Fibroblast of lung (primary cell): ENCODE measurements at regions not wholly inside any gene's neighbourhood (a gene's known extent, or its start where the extent isn't known, plus 50 kb on each side); places are given as distances from the start of the nearest gene placed in this dataset.

ENCODE experiments used
- DNase-seq, 2 donors: peaks; one replicate each; pipeline versions ENCODE4 v3.0.0 to v3.0.0-alpha.2; 2010; ENCODE audit warnings: low read depth in 2 of 2
- H2AFZ ChIP-seq: 2 replicates; pipeline ENCODE4 v1.5.1; 2012; ENCODE audit warnings: low read length, control low read depth, inconsistent platforms
- H3K27ac ChIP-seq: 2 replicates; pipeline ENCODE4 v1.5.1; 2011; ENCODE audit warnings: low read length, control low read depth; ENCODE audit not compliant: insufficient read depth
- H3K27me3 ChIP-seq: 2 replicates; pipeline ENCODE4 v1.5.1; 2011; ENCODE audit warnings: mild to moderate bottlenecking, low read length; ENCODE audit not compliant: control insufficient read depth, insufficient read depth
- H3K36me3 ChIP-seq: 2 replicates; pipeline ENCODE4 v1.5.1; 2011; ENCODE audit warnings: low read length; ENCODE audit not compliant: control insufficient read depth, insufficient read depth
- H3K4me1 ChIP-seq: 2 replicates; pipeline ENCODE4 v1.5.1; 2011; ENCODE audit warnings: low read length; ENCODE audit not compliant: control insufficient read depth, insufficient read depth; ENCODE audit errors: extremely low read depth
- H3K4me2 ChIP-seq: 2 replicates; pipeline ENCODE4 v1.5.1; 2011; ENCODE audit warnings: low read length, control low read depth; ENCODE audit not compliant: insufficient read depth; ENCODE audit errors: extremely low read depth
- H3K4me3 ChIP-seq, 4 experiments: fragments of 200-600 bp in 1 of 4; sonication (generic) in 1 of 4; replicated peaks in 1 of 4; 2 replicates each; pipeline ENCODE4 v1.5.1; 2011 to 2016; ENCODE audit warnings: low read length in 4 of 4, low read depth in 3 of 4, mild to moderate bottlenecking in 3 of 4, control low read depth in 2 of 4, inconsistent platforms in 1 of 4, mixed read lengths in 1 of 4; ENCODE audit not compliant: insufficient read depth in 1 of 4; ENCODE audit errors: control extremely low read depth in 1 of 4
- H3K79me2 ChIP-seq: 2 replicates; pipeline ENCODE4 v1.5.1; 2012; ENCODE audit warnings: mild to moderate bottlenecking, low read length, inconsistent platforms; ENCODE audit not compliant: control insufficient read depth, insufficient read depth
- H3K9ac ChIP-seq: 2 replicates; pipeline ENCODE4 v1.5.1; 2011; ENCODE audit warnings: mild to moderate bottlenecking, low read length, control low read depth; ENCODE audit not compliant: insufficient read depth
- H3K9me3 ChIP-seq: 2 replicates; pipeline ENCODE4 v1.5.1; 2012; ENCODE audit warnings: low read depth, low read length; ENCODE audit not compliant: control insufficient read depth, insufficient read depth
- H4K20me1 ChIP-seq: 2 replicates; pipeline ENCODE4 v1.5.1; 2011; ENCODE audit warnings: low read length; ENCODE audit not compliant: control insufficient read depth, insufficient read depth; ENCODE audit errors: extremely low read depth
- EZH2 ChIP-seq: IDR thresholded peaks from 2 replicates; pipeline ENCODE4 v1.5.1; 2012; ENCODE audit warnings: low read length, control low read depth, mild to moderate bottlenecking; ENCODE audit errors: missing control alignments
- TF ChIP-seq, protein P1 (sequence below), 2 donors: IDR thresholded peaks in 1 of 2; conservative IDR thresholded peaks in 1 of 2; 1 replicate in 1 of 2; 2 replicates in 1 of 2; pipeline ENCODE4 v1.5.1; 2011 to 2012; ENCODE audit warnings: low read length in 2 of 2, control low read depth in 1 of 2, inconsistent platforms in 1 of 2, low read depth in 1 of 2, mild to moderate bottlenecking in 1 of 2

DNA sequence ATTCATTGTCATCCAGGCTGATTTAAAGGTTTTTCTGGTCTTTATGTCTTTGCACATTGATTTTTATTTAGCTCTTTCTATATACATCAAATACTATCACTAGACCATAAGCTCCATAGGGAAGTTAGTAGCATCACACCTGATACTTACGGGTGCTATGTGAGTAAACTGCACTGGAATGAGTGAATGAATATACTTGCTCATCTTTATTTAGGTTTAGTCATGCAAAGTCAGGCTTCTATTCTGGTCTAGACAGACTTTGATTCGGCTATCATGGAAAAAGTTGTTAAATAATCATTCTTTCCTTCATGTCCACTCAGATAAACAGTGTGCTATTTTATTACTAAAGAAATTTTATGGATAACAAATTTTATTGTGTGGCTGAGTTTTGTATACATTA is 457.8 kb upstream of the PCDH7 start:
- Histone ChIP-seq H2AFZ (no peak overlapping the region), H4K20me1 (no peaks in the 10 kb centered on the region), H3K27me3 (no peaks in the 10 kb centered on the region), H3K9me3 (no peaks in the 10 kb centered on the region), H3K79me2 (no peaks in the 10 kb centered on the region), H3K4me3 (no peak overlapping the region), H3K4me2 (no peak overlapping the region), H3K9ac (no peak overlapping the region), H3K36me3 (no peaks in the 10 kb centered on the region), H3K4me1 (no peaks in the 10 kb centered on the region), H3K27ac (no peak overlapping the region)
- TF ChIP-seq, protein P1, sequence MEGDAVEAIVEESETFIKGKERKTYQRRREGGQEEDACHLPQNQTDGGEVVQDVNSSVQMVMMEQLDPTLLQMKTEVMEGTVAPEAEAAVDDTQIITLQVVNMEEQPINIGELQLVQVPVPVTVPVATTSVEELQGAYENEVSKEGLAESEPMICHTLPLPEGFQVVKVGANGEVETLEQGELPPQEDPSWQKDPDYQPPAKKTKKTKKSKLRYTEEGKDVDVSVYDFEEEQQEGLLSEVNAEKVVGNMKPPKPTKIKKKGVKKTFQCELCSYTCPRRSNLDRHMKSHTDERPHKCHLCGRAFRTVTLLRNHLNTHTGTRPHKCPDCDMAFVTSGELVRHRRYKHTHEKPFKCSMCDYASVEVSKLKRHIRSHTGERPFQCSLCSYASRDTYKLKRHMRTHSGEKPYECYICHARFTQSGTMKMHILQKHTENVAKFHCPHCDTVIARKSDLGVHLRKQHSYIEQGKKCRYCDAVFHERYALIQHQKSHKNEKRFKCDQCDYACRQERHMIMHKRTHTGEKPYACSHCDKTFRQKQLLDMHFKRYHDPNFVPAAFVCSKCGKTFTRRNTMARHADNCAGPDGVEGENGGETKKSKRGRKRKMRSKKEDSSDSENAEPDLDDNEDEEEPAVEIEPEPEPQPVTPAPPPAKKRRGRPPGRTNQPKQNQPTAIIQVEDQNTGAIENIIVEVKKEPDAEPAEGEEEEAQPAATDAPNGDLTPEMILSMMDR (conservative IDR thresholded peaks at IDR 0.05 in 1 of 2, IDR thresholded peaks at IDR 0.05 in 1 of 2; ENCODE audit: low read depth in 1 of 2, low read length in 2 of 2): no peak
- TF ChIP-seq EZH2: no peak
- no peak for DNase-seq

DNA sequence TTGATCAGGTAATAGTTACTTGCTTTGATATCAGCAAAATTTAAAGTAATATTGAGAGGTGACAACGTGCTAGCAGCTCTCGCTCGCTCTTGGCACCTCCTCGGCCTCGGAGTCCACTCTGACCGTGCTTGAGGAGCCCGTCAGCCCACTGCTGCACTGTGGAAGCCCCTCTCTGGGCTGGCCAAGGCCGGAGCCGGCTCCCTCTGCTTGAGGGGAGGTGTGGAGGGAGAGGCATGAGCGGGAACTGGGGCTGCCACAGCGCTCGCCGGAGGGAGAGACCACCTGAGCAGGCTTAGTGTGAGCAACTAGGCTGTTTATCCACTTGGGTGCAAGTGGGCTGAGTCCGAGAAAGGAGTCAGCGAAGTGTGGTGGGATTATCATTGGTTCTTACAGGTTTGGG is 455.7 kb upstream of the PCDH7 start:
- no peak overlapping the region for H2AFZ ChIP-seq
- no peaks in the 10 kb centered on the region for H3K4me1 ChIP-seq
- no peak for TF ChIP-seq EZH2
- TF ChIP-seq, protein P1 (conservative IDR thresholded peaks at IDR 0.05 in 1 of 2, IDR thresholded peaks at IDR 0.05 in 1 of 2; ENCODE audit: low read depth in 1 of 2, low read length in 2 of 2): no peak
- no peak overlapping the region for H3K4me2 ChIP-seq
- H3K79me2 ChIP-seq: no peaks in the 10 kb centered on the region
- no peak for DNase-seq
- H3K4me3 ChIP-seq: no peak overlapping the region
- H3K9me3 ChIP-seq: no peaks in the 10 kb centered on the region
- H4K20me1 ChIP-seq: no peaks in the 10 kb centered on the region
- no peaks in the 10 kb centered on the region for H3K27me3 ChIP-seq
- H3K36me3 ChIP-seq: no peaks in the 10 kb centered on the region
- H3K27ac ChIP-seq: no peak overlapping the region
- no peak overlapping the region for H3K9ac ChIP-seq

DNA sequence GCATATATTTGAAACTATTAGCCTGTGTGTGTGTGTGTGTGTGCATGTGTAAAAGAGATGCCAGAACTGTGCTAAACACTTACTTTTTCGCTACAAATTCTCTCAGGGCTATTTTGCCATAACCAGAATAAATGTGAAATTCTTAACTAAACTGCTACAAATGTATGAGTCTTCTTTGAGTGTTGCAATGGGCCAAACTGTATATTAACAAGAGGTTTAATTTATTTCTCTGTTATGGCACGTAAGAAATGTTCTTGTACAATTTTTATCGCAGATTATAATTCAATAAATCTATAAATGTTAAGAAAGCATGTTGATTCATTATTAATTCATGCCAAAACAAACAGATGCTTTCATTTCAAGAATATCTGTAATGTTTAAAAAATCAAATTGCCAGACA is 454.5 kb upstream of the PCDH7 start:
- Histone ChIP-seq H3K27ac (no peak overlapping the region), H4K20me1 (no peaks in the 10 kb centered on the region)
- TF ChIP-seq, protein P1 (conservative IDR thresholded peaks at IDR 0.05 in 1 of 2, IDR thresholded peaks at IDR 0.05 in 1 of 2; ENCODE audit: low read depth in 1 of 2, low read length in 2 of 2): no peak
- no peak for TF ChIP-seq EZH2

More for the DNA sequence above, 454.5 kb upstream of the PCDH7 start:
- no peak overlapping the region for H3K4me2 ChIP-seq
- H3K4me1 ChIP-seq: no peaks in the 10 kb centered on the region
- no peaks in the 10 kb centered on the region for H3K27me3 ChIP-seq
- no peak overlapping the region for H3K9ac ChIP-seq
- DNase-seq: peak in 1 of 2 donors; percentile 75
- no peak overlapping the region for H2AFZ ChIP-seq
- H3K4me3 ChIP-seq: no peak overlapping the region
- no peaks in the 10 kb centered on the region for H3K79me2 ChIP-seq
- H3K36me3 ChIP-seq: no peaks in the 10 kb centered on the region
- H3K9me3 ChIP-seq: no peaks in the 10 kb centered on the region
